Endothelial cell (in vitro differentiated cells): ENCODE measurements at regions not wholly inside any gene's neighbourhood (a gene's known extent, or its start where the extent isn't known, plus 50 kb on each side); places are given as distances from the start of the nearest gene placed in this dataset.

Source experiments
- DNase-seq: peaks from one replicate; pipeline ENCODE4 v3.0.0; 2021; ENCODE audit warnings: low spot score
- H3K27ac Mint-ChIP-seq: one replicate; pipeline ENCODE4 v1.8.0; 2021; ENCODE audit warnings: mixed read lengths, inconsistent platforms; ENCODE audit not compliant: unreplicated experiment
- H3K27me3 Mint-ChIP-seq: one replicate; pipeline ENCODE4 v1.8.0; 2021; ENCODE audit warnings: mild to moderate bottlenecking, moderate library complexity, mixed read lengths, inconsistent platforms; ENCODE audit not compliant: unreplicated experiment
- H3K36me3 Mint-ChIP-seq: one replicate; pipeline ENCODE4 v1.8.0; 2021; ENCODE audit warnings: mild to moderate bottlenecking, low read depth, mixed read lengths, inconsistent platforms; ENCODE audit not compliant: unreplicated experiment
- H3K4me1 Mint-ChIP-seq: one replicate; pipeline ENCODE4 v1.8.0; 2021; ENCODE audit warnings: mild to moderate bottlenecking, mixed read lengths, inconsistent platforms; ENCODE audit not compliant: unreplicated experiment
- H3K4me3 Mint-ChIP-seq: one replicate; pipeline ENCODE4 v1.8.0; 2021; ENCODE audit warnings: mild to moderate bottlenecking, mixed read lengths, inconsistent platforms; ENCODE audit not compliant: unreplicated experiment
- H3K9me3 Mint-ChIP-seq: one replicate; pipeline ENCODE4 v1.8.0; 2021; ENCODE audit warnings: mixed read lengths, inconsistent platforms; ENCODE audit not compliant: unreplicated experiment
- TF ChIP-seq, protein P1 (sequence below): fragments of 200-600 bp; sonication (generic); IDR thresholded peaks from one replicate; pipeline ENCODE4 v1.5.0; 2021; ENCODE audit warnings: antibody characterized with exemption; ENCODE audit not compliant: unreplicated experiment

DNA sequence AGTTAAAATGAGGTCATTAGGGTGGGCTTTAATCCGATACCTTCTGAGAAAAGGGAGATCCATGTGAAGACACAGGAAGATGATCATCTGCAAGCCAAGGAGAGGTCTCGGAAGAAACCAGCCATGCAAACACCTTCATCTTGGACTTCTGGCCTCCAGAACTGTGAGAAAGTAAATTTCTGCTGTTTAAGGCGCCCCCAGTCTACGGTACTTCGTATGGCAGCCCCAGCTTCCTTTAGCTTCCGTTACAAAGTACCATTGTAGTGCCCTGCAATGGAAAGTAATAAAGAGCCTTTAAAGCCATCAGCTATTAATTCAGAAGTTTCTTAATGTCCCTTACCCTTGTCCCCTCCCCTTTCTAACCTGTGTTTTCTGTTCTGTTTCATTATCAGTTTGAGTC is 308.1 kb downstream of the AACS start:
- H3K27me3 Mint-ChIP-seq, result no peaks in the 10 kb centered on the region
- no peak for DNase-seq
- peaks cover 5% of the 10 kb centered on the region for H3K9me3 Mint-ChIP-seq
- H3K36me3 Mint-ChIP-seq, result no peaks in the 10 kb centered on the region
- TF ChIP-seq, protein P1, sequence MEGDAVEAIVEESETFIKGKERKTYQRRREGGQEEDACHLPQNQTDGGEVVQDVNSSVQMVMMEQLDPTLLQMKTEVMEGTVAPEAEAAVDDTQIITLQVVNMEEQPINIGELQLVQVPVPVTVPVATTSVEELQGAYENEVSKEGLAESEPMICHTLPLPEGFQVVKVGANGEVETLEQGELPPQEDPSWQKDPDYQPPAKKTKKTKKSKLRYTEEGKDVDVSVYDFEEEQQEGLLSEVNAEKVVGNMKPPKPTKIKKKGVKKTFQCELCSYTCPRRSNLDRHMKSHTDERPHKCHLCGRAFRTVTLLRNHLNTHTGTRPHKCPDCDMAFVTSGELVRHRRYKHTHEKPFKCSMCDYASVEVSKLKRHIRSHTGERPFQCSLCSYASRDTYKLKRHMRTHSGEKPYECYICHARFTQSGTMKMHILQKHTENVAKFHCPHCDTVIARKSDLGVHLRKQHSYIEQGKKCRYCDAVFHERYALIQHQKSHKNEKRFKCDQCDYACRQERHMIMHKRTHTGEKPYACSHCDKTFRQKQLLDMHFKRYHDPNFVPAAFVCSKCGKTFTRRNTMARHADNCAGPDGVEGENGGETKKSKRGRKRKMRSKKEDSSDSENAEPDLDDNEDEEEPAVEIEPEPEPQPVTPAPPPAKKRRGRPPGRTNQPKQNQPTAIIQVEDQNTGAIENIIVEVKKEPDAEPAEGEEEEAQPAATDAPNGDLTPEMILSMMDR, result no peak
- H3K27ac Mint-ChIP-seq, result no peak overlapping the region
- no peak overlapping the region for H3K4me3 Mint-ChIP-seq
- H3K4me1 Mint-ChIP-seq, result no peaks in the 10 kb centered on the region

DNA sequence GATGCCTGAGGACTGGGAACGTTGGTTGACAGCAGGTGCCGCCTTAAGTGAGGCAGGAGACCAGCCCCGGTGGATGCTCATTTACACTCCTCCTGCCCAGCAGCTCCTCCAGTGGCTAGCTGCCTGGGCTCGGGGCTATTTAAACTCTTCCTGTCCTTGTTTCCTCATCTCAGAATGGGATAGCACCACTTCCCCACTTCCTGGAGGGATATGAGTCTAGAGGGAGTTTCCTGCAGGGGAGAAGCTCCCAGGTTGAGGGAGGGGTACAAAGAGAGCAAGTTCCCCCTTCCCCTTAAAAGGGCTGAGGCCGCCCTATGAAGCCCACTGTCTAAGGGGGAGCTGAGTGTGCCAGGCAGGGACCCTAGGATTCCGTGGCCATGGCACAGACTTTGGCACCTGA is 311.2 kb downstream of the AACS start:
- peaks cover 5% of the 10 kb centered on the region for H3K9me3 Mint-ChIP-seq
- H3K4me3 Mint-ChIP-seq, result no peak overlapping the region
- peak; percentile 22 for DNase-seq
- no peak overlapping the region for H3K27ac Mint-ChIP-seq
- no peaks in the 10 kb centered on the region for H3K4me1 Mint-ChIP-seq
- no peaks in the 10 kb centered on the region for H3K36me3 Mint-ChIP-seq
- TF ChIP-seq, protein P1, result no peak
- H3K27me3 Mint-ChIP-seq, result no peaks in the 10 kb centered on the region

DNA sequence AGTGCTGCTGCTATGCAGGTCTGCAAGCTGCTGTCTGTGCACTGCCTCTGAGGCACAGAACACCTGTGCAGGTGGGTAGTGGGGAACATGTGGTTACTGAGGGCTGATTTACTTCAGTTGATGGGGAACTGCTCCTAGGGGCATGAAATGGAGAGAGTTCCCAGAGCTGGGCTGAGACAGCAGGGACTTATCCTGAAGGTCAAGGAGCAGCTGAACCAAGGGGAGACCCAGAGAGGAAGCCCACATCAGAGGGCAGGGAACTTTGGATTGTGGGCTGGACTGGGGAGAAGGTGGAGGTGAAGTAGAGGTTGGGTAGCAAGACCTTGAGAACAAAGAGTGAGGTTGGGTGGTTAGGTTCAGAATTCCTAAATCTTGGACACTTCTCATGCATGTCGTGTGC is 311.9 kb downstream of the AACS start:
- peaks cover 5% of the 10 kb centered on the region for H3K9me3 Mint-ChIP-seq
- H3K4me3 Mint-ChIP-seq, result no peak overlapping the region
- DNase-seq, result no peak
- TF ChIP-seq, protein P1, result no peak
- H3K4me1 Mint-ChIP-seq, result no peaks in the 10 kb centered on the region
- no peaks in the 10 kb centered on the region for H3K36me3 Mint-ChIP-seq
- H3K27ac Mint-ChIP-seq, result no peak overlapping the region
- H3K27me3 Mint-ChIP-seq, result no peaks in the 10 kb centered on the region

GRCh38 chr12:125381373-125381772 is 316.1 kb downstream of the AACS start:
- Mint-ChIP-seq H3K9me3 (peaks cover 5% of the 10 kb centered on the region), H3K27me3 (no peaks in the 10 kb centered on the region), H3K36me3 (no peaks in the 10 kb centered on the region), H3K4me1 (no peaks in the 10 kb centered on the region), H3K27ac (no peak overlapping the region), H3K4me3 (no peak overlapping the region)
- DNase-seq, result no peak
- TF ChIP-seq, protein P1, result no peak

- Mint-ChIP-seq H3K27me3 (no peaks in the 10 kb centered on the region), H3K27ac (no peak overlapping the region), H3K4me3 (no peak overlapping the region), H3K9me3 (peaks cover 1% of the 10 kb centered on the region), H3K4me1 (no peaks in the 10 kb centered on the region), H3K36me3 (no peaks in the 10 kb centered on the region)
- DNase-seq, result no peak
- TF ChIP-seq, protein P1, result no peak
Measured at GRCh38 chr12:125382926-125383325, 317.7 kb downstream of the AACS start.
